A549 (cell line): ENCODE measurements at regions not wholly inside any gene's neighbourhood (a gene's known extent, or its start where the extent isn't known, plus 50 kb on each side); places are given as distances from the start of the nearest gene placed in this dataset.
"Not testable (repeated sequence)": the region's sequence is repeated elsewhere in the genome, so short reads cannot be mapped to it uniquely, and the experiment has no call there.

Source experiments
- ATAC-seq, 2 experiments: fragments of 200-7000 bp in 1 of 2; fragments of >200 bp in 1 of 2; cut with Nextera tagmentation in 1 of 2; cut with Tn5 transposase in 1 of 2; 3 replicates each; pipeline versions ENCODE4 v1.8.0 to v1.9.1; 2018 to 2020; ENCODE audit warnings: mild to moderate bottlenecking in 1 of 2, moderate library complexity in 1 of 2
- CTCF ChIA-PET: fragments of 300-600 bp; sonication (Branson Sonifier 250); formaldehyde crosslinking; extraction: SDS; loops from one replicate; lab custom pipeline; 2021; ENCODE audit warnings: antibody characterized with exemption, inconsistent platforms; lab: Yijun Ruan, JAX
- POLR2A ChIA-PET: fragments of 350-600 bp; formaldehyde crosslinking; extraction: SDS; loops from one replicate; lab custom pipeline; 2021; ENCODE audit warnings: antibody characterized with exemption, inconsistent platforms; lab: Yijun Ruan, JAX
- DNase-seq, 2 experiments: peaks; one replicate each; pipeline versions ENCODE4 v3.0.0 to v3.0.0-alpha.2; 2011 to 2016; ENCODE audit warnings: low read depth in 1 of 2, low spot score in 1 of 2
- FAIRE-seq: peaks from 2 replicates; lab custom pipeline; 2011; peaks lifted over from hg19 to GRCh38; lab: Jason Lieb, UNC
- H3K27ac ChIP-seq, 2 experiments: fragments of >200 bp; sonication (Bioruptor Twin); formaldehyde crosslinking; 3 replicates each; pipeline ENCODE4 v1.5.1; 2016 to 2017
- H3K4me1 ChIP-seq: fragments of >200 bp; sonication (Bioruptor Twin); formaldehyde crosslinking; 3 replicates; pipeline ENCODE4 v1.6.1; 2016
- H3K4me2 ChIP-seq: fragments of >200 bp; sonication (Bioruptor Twin); formaldehyde crosslinking; 3 replicates; pipeline ENCODE4 v1.6.1; 2016
- H3K4me3 ChIP-seq: fragments of >200 bp; sonication (Bioruptor Twin); formaldehyde crosslinking; 3 replicates; pipeline ENCODE4 v1.5.1; 2016
- H3K9me3 ChIP-seq: fragments of >200 bp; sonication (Bioruptor Twin); formaldehyde crosslinking; 3 replicates; pipeline ENCODE4 v1.6.1; 2016
- BHLHE40 ChIP-seq: IDR thresholded peaks from 2 replicates; pipeline ENCODE4 v1.6.1; 2012; ENCODE audit warnings: low read depth, low read length, inconsistent platforms
- CBX2 ChIP-seq: fragments of 200-600 bp; sonication (generic); IDR thresholded peaks from 2 replicates; pipeline ENCODE4 v1.6.1; 2016; ENCODE audit warnings: low read depth, mild to moderate bottlenecking, borderline replicate concordance
- CBX8 ChIP-seq: fragments of 200-600 bp; sonication (generic); IDR thresholded peaks from 2 replicates; pipeline ENCODE4 v1.6.1; 2016
- CHD2 ChIP-seq: fragments of 150-350 bp; IDR thresholded peaks from 2 replicates; pipeline ENCODE4 v1.6.1; 2014; ENCODE audit warnings: low read length; ENCODE audit not compliant: partially characterized antibody
- ELK1 ChIP-seq: fragments of 150-350 bp; IDR thresholded peaks from 2 replicates; pipeline ENCODE4 v1.6.1; 2014; ENCODE audit warnings: low read depth, mild to moderate bottlenecking, low read length
- HMGXB4 ChIP-seq: fragments of 250-450 bp; sonication (Bioruptor Pico); IDR thresholded peaks from 2 replicates; pipeline ENCODE4 v1.5.0; 2021; ENCODE audit warnings: mild to moderate bottlenecking, moderate library complexity, borderline replicate concordance
- HOXA7 ChIP-seq: fragments of 250-450 bp; sonication (Bioruptor Pico); IDR thresholded peaks from 2 replicates; pipeline ENCODE4 v1.5.0; 2020; ENCODE audit warnings: mild to moderate bottlenecking, moderate library complexity
- JUNB ChIP-seq: fragments of >200 bp; sonication (Bioruptor Twin); formaldehyde crosslinking; IDR thresholded peaks from 2 replicates; pipeline ENCODE4 v1.6.1; 2016
- KDM5A ChIP-seq: fragments of 200-600 bp; sonication (generic); IDR thresholded peaks from 2 replicates; pipeline ENCODE4 v1.6.1; 2016; ENCODE audit warnings: antibody characterized with exemption, mild to moderate bottlenecking
- MAFK ChIP-seq: fragments of 450-650 bp; IDR thresholded peaks from 2 replicates; pipeline ENCODE4 v1.6.1; 2014; ENCODE audit not compliant: partially characterized antibody
- MAX ChIP-seq: IDR thresholded peaks from 2 replicates; pipeline ENCODE4 v1.6.1; 2012
- MYC ChIP-seq: IDR thresholded peaks from 2 replicates; pipeline ENCODE4 v1.6.1; 2012; ENCODE audit warnings: mild to moderate bottlenecking, inconsistent platforms, low read length, improper control_type of control experiment, borderline replicate concordance
- PHF8 ChIP-seq: fragments of 200-600 bp; sonication (generic); IDR thresholded peaks from 2 replicates; pipeline ENCODE4 v1.6.1; 2016; ENCODE audit warnings: low read depth, mild to moderate bottlenecking, antibody characterized with exemption, moderate library complexity, borderline replicate concordance
- RARB ChIP-seq: fragments of 250-450 bp; sonication (Bioruptor Pico); IDR thresholded peaks from 2 replicates; pipeline ENCODE4 v1.8.0; 2021; ENCODE audit warnings: mild to moderate bottlenecking, moderate library complexity
- RCOR1 ChIP-seq: fragments of 150-350 bp; IDR thresholded peaks from 2 replicates; pipeline ENCODE4 v1.6.1; 2014; ENCODE audit warnings: antibody characterized with exemption, low read length, low read depth
- RFX5 ChIP-seq: fragments of 450-650 bp; IDR thresholded peaks from 2 replicates; pipeline ENCODE4 v1.7.1; 2014; ENCODE audit warnings: antibody characterized with exemption, mild to moderate bottlenecking, moderate library complexity
- SMC3 ChIP-seq: fragments of >200 bp; sonication (Bioruptor Twin); formaldehyde crosslinking; IDR thresholded peaks from 3 replicates; pipeline ENCODE4 v1.6.1; 2018; ENCODE audit warnings: inconsistent platforms
- SREBF2 ChIP-seq: fragments of 450-650 bp; IDR thresholded peaks from 2 replicates; pipeline ENCODE4 v1.6.1; 2014; ENCODE audit warnings: mild to moderate bottlenecking, moderate library complexity
- USF2 ChIP-seq: fragments of 450-650 bp; IDR thresholded peaks from 2 replicates; pipeline ENCODE4 v1.6.1; 2014; ENCODE audit warnings: antibody characterized with exemption
- ZFP36 ChIP-seq: fragments of 450-650 bp; IDR thresholded peaks from 2 replicates; pipeline ENCODE4 v1.6.1; 2014; ENCODE audit warnings: borderline replicate concordance; ENCODE audit not compliant: partially characterized antibody
- ZNF302 ChIP-seq: fragments of 250-450 bp; sonication (Bioruptor Pico); IDR thresholded peaks from 2 replicates; pipeline ENCODE4 v1.9.0; 2021; ENCODE audit warnings: inconsistent platforms, mild to moderate bottlenecking, moderate library complexity
- WGBS: methylation state at CpG from one replicate; pipeline ENCODE4 v1.1.6; 2017; ENCODE audit errors: missing lambda C conversion rate; 5-methylcytosine and 5-hydroxymethylcytosine counted together

GRCh38 chr10:84863675-84864074 lies 535.3 kb downstream of the CCSER2 start (continued):
- TF ChIP-seq HOXA7 (CRISPR knock-in tag) = no peak

- FAIRE-seq = no peak
- ChIA-PET POLR2A (no interaction called here), CTCF (interaction anchor here (1.5 kb wide), 1 partner anchor 13 kb away, joined by 6 read pairs; no protein-coding TSS in a partner anchor)
- no peak for TF ChIP-seq HMGXB4
- Histone ChIP-seq H3K4me2 (no peak overlapping the region), H3K27ac (no peak overlapping the region), H3K9me3 (no peaks in the 10 kb centered on the region), H3K4me1 (no peaks in the 10 kb centered on the region), H3K4me3 (no peak overlapping the region)
- DNase-seq = no peak
- WGBS = under 1% methylated on average over 4 of the region's 4 CpGs
- no peak for ATAC-seq
Observed at GRCh38 chr10:84876116-84876999, 548.0 kb downstream of the CCSER2 start.

GRCh38 chr10:84879991-84880390 lies 551.6 kb downstream of the CCSER2 start:
- H3K4me2 ChIP-seq = no peak overlapping the region
- FAIRE-seq = no peak
- TF ChIP-seq MYC = no peak
- no peak for TF ChIP-seq ZNF302 (CRISPR knock-in tag)
- TF ChIP-seq SREBF2 = no peak
- no peak for TF ChIP-seq RFX5
- no peak for ATAC-seq
- 21% methylated on average over 2 of the region's 2 CpGs for WGBS
- DNase-seq = no peak
- H3K4me1 ChIP-seq = no peaks in the 10 kb centered on the region
- ChIA-PET CTCF (no interaction called here), POLR2A (no interaction called here)
- H3K9me3 ChIP-seq = no peaks in the 10 kb centered on the region
- H3K4me3 ChIP-seq = no peak overlapping the region
- no peak overlapping the region for H3K27ac ChIP-seq

GRCh38 chr10:84881696-84882095 lies 553.3 kb downstream of the CCSER2 start:
- H3K4me2 ChIP-seq, CTCF ChIA-PET, FAIRE-seq, H3K9me3 ChIP-seq, H3K27ac ChIP-seq, H3K4me3 ChIP-seq, POLR2A ChIA-PET, DNase-seq, H3K4me1 ChIP-seq, ATAC-seq: not testable (repeated sequence)
- WGBS = 11% methylated on average over 3 of the region's 3 CpGs

- Histone ChIP-seq H3K4me2 (no peak overlapping the region), H3K4me1 (no peaks in the 10 kb centered on the region), H3K9me3 (no peaks in the 10 kb centered on the region), H3K4me3 (no peak overlapping the region), H3K27ac (no peak overlapping the region)
- CTCF ChIA-PET = no interaction called here
- FAIRE-seq (no peak), DNase-seq (no peak), ATAC-seq (no peak)
- 37% methylated on average over 3 of the region's 3 CpGs for WGBS
- TF ChIP-seq JUNB (no peak), RCOR1 (no peak), MAFK (no peak), ZFP36 (no peak), KDM5A (no peak), RARB (CRISPR knock-in tag) (no peak), CBX2 (no peak), CHD2 (no peak), CBX8 (no peak), ELK1 (no peak), USF2 (no peak), MAX (no peak), SMC3 (no peak), PHF8 (no peak), BHLHE40 (no peak)
- POLR2A ChIA-PET = no interaction called here
Observed at GRCh38 chr10:84890706-84891105, 562.3 kb downstream of the CCSER2 start.
